ENCODE measurements at regions not wholly inside any gene's neighbourhood (a gene's known extent, or its start where the extent isn't known, plus 50 kb on each side); places are given as distances from the start of the nearest gene placed in this dataset.

DNA sequence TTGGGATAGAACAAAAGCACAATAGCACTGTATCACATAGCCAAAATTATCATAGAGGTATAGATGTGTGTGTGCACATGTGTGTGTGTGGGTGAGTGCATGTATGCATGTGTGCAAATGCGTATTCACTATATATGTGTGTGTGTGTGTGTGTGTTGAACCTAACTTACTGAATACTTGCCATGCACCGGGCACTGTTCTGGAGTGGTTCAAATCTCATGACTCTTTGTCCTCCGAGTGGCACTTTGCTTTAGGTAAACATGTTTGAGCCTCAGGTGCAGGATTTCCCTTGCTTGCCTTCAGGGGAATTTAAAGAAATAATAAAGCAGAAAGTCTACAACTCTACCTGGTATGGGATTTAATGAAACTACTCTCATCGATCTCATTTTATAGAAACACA, 183.5 kb upstream of the GDNF start:
- no peak for DNase-seq

GRCh38 chr5:38022631-38023030, 182.8 kb upstream of the GDNF start:
- DNase-seq: no peak

DNA sequence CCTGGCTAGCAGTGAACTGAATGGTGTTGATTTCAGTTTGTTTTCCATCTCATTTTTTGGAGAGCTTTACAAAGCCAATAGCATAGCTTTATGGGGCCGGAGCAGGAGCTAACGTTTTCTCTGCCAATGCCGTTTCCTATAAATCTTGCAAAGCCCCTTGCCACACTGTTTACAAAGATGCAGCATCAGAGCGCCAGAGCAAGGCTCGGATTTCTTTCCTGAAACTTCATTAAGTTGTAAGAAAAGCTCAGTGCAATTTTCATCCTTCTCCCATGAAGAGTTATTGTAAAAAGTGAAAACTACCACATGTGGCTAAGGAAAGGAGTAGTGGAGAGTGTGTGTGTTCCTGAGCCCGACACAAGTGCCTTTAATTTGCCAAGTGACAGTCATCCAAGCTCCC, 178.2 kb upstream of the GDNF start:
- DNase-seq: no peak

GRCh38 chr5:38013107-38013506, 173.3 kb upstream of the GDNF start:
- DNase-seq: no peak

DNA sequence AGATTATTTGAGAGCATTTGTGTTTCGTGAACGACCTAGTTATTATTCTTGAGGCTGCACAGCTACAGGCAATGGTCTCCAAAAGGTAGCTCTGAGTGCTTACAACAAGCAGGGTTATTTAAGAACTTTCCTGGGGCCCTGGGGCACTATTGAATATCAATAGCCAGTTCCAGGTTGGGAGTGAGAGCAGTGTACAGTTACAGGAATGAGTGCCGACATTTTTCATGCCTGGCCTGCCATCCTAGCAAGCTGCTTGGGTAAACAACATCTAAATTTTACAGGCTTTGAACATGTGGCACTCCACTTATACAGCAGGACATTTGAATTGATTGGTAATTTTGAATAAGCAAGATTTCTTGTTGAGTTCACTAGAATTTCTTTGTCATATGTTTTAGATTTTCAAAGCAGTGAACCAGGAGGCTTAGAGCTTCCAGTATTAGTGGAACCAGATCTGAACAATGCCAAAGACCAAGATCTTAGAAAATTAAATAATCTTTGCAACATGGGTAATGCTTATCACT, 171.9 kb upstream of the GDNF start:
- DNase-seq: no peak

GRCh38 chr5:38009749-38010358, 170.0 kb upstream of the GDNF start:
- no peak for DNase-seq

DNA sequence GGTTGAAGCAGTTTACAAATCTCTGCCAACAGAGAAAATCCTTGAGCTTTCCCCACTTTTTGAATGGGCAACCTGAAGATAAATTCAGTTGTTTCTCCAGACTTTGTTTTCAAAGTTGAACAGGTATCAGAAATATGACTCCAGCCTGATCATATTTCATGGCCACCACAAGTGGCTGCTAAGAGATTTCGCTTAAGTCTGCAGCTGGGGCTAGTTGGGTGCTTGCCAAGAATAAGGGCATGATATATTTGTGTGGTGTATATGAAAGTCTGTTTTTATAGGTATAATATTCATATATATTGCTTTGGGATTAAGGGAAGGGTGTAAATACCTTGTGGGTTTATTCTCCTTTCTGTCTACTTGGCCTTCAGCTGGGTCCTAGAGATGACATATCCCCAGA, 168.4 kb upstream of the GDNF start:
- no peak for DNase-seq

DNA sequence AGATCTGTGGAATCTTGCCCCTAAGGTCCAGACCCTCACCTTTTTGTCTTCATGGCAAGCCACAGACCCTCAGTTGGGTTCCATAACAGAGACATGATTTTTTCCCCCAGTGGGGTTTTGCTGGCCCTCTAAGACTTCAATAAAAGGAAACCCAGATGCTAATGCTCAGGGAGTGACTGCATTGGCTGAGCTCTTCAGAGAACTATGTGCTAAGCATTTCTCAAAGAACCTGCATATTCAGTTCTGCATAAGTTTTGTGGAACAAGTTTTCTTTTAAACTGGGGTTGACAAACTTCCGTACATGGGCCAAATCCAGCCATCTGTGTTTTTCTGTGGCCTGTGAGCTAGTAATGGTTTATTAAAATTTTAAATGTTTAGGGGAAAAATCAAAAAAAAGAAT, 159.8 kb upstream of the GDNF start:
- DNase-seq: no peak

DNA sequence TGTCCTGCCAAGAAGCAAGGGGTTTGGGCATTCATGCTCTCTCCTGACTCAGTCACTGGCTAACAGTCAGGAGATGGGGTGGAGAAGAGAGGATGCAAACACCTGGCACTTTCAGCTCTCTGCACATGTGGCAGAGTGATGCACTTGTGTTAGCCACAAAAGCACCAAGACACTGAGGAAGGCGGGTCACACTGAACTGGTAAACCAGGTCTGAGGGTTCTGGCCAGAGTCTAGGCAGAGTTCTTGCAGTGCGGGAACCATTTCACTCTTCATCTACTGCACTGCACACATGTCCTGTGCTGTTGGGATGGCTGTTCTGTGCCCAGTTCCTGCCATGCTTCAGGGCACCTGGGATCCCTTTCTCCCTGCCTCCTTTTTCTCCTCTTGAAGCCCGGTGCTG, 157.1 kb upstream of the GDNF start:
- DNase-seq: no peak

DNA sequence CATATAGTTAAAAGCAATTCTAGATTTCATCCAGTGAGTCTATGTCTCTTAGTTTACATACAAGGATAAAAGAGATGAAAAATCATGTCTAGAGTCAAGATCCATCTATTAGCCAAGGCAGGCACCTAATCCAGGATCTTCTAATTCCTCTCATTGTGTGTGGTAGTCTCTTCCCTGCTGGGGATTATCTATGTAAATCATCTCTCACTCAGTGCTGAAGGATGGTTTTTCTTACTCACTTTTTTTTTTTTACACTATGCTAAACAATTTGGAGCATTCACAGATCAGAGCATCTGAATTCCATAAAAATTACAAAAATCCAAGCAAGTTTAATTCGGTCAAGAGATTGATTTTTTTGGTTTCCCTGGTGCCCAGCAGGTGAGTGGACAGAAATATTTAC, 154.9 kb upstream of the GDNF start:
- DNase-seq: no peak

DNA sequence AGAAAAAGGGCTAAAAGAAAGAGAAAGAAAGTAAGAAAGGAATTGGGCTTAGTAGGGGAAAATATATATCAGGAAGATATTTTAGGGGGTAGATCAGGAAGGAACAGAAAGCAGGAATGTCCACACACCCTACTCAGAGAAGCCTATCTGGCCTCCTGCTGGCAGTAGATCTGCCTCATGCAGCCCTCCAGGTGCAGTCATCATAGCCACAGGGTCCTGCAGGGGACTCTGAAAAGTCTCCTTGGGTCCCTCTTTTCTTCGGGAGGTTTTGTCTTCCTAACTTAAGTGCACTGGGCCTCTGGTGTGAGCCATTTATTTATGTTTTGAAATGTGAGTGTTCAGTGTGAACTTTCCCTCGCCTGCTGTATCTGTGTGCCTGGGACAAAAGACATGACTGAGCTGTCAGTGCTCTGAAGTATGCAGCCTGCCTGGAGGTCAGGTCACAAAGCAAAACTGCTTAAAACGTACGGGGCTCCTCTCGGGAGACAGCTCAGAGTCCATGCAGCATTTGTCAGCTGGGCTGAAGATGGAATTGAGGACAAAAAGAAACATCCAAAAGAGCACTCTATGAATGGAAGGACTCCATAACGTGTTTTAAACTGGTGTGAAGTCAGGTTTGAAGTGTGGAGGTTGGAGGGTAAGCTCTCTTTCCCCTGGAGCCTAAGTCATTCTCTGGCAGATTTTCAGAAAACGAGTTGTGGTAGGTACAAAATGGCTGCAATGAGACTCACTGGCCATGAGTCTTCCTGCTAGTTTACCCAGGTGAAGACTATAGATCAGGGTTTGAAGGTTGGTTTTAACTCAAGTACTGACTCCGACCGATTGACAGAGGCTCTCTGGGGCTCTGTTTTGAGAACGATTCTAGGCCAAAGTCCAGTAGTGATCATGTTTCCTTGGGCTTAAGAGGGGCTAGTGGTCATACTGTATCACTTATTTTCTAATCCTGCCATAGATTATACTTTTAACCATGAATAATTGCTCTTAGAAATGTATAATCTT, 151.8 kb upstream of the GDNF start:
- no peak for DNase-seq

DNA sequence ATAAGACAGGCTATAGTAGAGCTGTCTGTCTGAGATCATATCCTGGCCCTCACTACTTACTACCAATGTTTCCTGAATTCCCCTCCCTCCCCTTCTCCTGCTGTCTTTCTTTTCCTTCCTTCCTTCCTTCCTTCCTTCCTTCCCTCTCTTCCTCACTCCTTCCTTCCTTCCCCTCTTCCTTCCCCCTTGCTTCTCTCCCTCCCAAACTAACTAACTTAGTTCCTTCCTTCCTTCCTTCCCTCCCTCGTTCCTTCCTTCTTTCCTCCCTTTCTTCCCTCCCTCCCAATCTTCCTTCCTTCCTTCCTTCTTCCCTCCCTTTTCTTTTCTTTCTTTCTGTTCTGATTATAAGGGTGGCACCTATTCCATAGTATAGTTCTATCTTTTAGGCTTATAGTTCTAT, 150.0 kb upstream of the GDNF start:
- DNase-seq: no peak

- no peak for DNase-seq
Observed at GRCh38 chr5:37988454-37989046, 148.7 kb upstream of the GDNF start.

DNA sequence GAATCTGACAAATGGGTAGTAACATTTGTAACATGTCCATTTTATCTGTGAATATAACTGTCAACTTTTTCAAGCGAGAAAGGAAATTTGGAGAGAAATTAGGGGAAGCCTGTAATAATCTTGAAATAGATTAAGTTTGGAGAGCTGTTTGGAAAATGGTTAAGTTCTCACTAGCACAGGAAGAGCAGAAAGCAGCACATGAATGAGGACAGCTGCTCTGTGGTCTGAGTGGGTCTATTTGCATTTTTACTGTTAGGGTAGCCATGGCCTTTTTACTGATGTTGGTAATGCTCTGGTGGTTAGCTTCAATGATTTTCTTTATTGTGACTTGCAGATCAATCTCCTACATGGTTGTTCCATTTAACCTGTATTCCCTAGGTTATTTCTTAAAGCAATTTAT, 144.5 kb upstream of the GDNF start:
- no peak for DNase-seq

DNA sequence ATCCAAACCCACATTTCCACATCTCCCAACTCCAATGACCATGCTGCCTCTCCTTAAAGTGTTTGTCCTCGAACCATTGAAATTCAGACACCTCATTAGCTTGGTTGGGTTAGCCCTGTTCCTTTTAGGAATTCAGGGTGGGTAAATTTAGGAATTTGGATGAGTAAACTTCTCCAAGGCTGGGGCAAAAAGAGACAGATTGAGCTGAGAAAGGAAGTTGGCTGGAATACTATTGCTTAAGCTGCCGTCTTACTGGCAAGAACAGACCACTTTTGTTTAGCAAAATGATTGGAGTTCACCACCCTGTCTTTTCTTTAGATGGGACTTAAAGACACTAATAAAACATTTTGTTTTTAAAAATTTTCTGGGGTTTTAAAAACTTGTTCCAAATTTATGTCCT, 143.6 kb upstream of the GDNF start:
- DNase-seq: no peak

DNA sequence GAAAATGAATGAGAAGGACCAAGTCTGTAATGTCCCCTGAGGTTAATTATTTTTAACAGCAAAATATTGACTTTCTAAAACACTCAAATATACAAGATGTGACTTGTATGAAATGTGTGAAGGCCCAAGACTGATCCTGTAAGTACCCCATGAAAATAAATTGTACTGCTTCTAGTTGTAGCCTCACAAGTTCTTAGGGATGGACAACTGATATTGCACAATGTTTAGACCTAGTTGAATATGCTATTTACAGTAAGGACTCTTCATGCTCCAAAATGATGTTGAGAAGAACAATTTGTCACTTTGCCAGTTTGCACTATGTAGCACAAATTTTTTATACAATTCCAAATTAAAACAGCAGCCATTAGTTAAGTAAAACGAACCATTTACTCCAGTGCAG, 139.7 kb upstream of the GDNF start:
- DNase-seq: no peak

DNA sequence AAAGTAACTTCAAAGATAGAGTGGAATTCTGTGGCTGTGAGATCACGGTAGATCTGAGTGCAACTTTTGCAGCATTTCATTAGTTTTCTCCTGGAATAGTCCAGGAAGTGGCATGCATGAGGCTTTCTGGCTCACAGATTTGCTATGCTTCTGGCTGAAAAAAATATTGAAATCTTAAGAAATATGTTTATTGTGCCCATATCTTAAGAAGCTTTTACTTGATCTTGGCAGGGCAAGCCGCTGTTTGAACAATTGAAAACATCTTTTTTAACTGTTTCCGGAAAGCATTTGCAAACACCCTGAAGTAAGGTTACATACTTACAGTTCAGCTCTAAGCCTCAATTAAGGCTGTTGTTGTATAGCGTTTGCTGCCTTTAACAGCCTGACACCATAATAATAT, 135.7 kb upstream of the GDNF start:
- no peak for DNase-seq

- DNase-seq: no peak
Observed at GRCh38 chr5:37971483-37972024, 131.7 kb upstream of the GDNF start.

- no peak for DNase-seq
Observed at GRCh38 chr5:37966871-37967270, 127.0 kb upstream of the GDNF start.

GRCh38 chr5:37966291-37966690, 126.5 kb upstream of the GDNF start:
- no peak for DNase-seq

DNA sequence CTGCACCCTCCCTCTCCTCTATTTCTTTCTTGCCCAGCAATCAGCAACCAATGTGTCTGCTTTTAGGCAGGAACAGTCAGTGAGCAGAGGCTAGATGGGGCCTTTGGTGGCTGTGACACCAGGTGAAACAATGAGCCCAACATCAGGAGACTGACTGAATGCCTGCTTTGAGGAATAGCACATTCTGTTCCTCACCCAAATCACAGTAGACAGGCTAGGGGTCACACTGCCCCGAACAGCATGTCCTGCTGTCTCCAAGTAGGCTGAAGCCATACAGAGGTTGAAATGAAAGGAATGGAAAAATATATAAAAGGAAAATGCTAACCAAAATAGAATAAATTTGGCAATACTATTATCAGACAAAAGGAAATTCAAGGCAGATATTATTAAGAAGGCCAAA, 122.5 kb upstream of the GDNF start:
- DNase-seq: no peak

DNA sequence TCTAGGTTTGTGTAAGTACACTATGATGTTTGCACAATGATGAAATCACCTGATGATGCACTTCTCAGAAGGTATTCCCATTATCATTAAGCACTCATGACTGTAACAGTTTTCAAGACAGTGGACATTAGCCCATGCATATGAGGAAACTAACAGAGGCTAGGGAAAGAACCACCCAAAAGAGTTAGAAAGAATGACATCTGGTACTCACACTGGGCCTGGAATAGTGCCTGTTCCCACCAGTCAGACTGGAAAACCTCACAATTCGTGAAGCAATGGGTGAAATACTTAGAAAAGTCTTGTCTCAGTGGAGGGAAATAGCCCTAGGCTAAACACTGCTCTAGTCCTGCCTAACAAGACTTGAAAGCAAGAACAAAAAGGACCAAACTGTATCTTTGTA, 117.4 kb upstream of the GDNF start:
- DNase-seq: no peak

- no peak for DNase-seq
Observed at GRCh38 chr5:37955748-37956147, 115.9 kb upstream of the GDNF start.

- no peak for DNase-seq
Observed at GRCh38 chr5:37954561-37954960, 114.7 kb upstream of the GDNF start.

All from stimulated activated CD4-positive, alpha-beta T cell treated with anti-CD3 and anti-CD28 coated beads, Interleukin-1b, Interleukin-23, amount 100 ng/mL, for 48 hours (primary cell).